Tibial artery (tissue), 4 donors: ENCODE measurements at regions not wholly inside any gene's neighbourhood (a gene's known extent, or its start where the extent isn't known, plus 50 kb on each side); places are given as distances from the start of the nearest gene placed in this dataset.

Experiments used
- DNase-seq, 2 donors: peaks; one replicate each; pipeline ENCODE4 v3.0.0-alpha.2; 2019
- H3K27ac ChIP-seq, 2 donors: fragments of 200-600 bp; sonication (generic) in 1 of 2; 1 replicate in 1 of 2; 2 replicates in 1 of 2; pipeline ENCODE4 v1.5.1; 2018 to 2019; ENCODE audit warnings: mild to moderate bottlenecking in 1 of 2
- H3K27me3 ChIP-seq, 2 donors: fragments of 200-600 bp; sonication (generic) in 1 of 2; one replicate each; pipeline versions ENCODE4 v1.5.1 to v1.6.0; 2016 to 2019
- H3K36me3 ChIP-seq, 3 donors: fragments of 200-600 bp; sonication (generic) in 2 of 3; one replicate each; pipeline ENCODE4 v1.5.1; 2016 to 2019; ENCODE audit warnings: mild to moderate bottlenecking in 2 of 3
- H3K4me1 ChIP-seq, 4 donors: fragments of 200-600 bp; sonication (generic) in 2 of 4; 1 replicate in 3 of 4; 2 replicates in 1 of 4; pipeline ENCODE4 v1.5.1; 2016 to 2019
- H3K4me3 ChIP-seq, 2 donors: fragments of 200-600 bp; sonication (generic) in 1 of 2; 1 replicate in 1 of 2; 2 replicates in 1 of 2; pipeline ENCODE4 v1.5.1; 2018 to 2019; ENCODE audit warnings: mild to moderate bottlenecking in 2 of 2
- H3K9me3 ChIP-seq, 3 donors: fragments of 200-600 bp; sonication (generic) in 1 of 3; one replicate each; pipeline ENCODE4 v1.5.1; 2016 to 2019
- intact Hi-C: fragments of 100-400 bp; cut with DNase I; formaldehyde crosslinking; loops from one replicate; pipeline ENCODE4 v1.15.0; 2023; ENCODE audit warnings: low total_unique reads
- TF ChIP-seq, protein P1 (sequence below), 2 experiments: fragments of 200-600 bp in 1 of 2; fragments of 450-650 bp in 1 of 2; IDR thresholded peaks; one replicate each; pipeline ENCODE4 v1.5.1; 2017 to 2019; ENCODE audit warnings: antibody characterized with exemption in 2 of 2, mild to moderate bottlenecking in 1 of 2, moderate library complexity in 1 of 2

DNA sequence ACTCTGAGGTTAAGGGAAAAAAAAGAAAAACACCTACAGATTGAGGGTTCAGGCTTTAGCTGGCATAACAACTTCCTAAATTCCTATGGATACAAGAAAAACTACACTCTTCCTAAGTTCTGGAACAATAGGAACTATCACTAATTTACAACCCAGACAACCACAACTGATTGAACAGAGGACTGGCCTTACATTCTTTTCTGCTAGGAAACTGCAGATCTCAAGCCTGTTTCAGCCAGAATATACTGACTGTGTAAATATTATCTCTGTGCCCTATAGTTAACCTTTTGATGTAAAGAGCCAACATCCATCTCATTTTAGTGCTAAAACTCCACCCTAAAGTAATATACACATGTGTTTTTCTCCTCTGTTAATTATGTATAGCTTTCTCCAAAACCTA lies 1186.5 kb upstream of the TMPRSS15 start:
- intact Hi-C loops: no loop called here
- TF ChIP-seq, protein P1, sequence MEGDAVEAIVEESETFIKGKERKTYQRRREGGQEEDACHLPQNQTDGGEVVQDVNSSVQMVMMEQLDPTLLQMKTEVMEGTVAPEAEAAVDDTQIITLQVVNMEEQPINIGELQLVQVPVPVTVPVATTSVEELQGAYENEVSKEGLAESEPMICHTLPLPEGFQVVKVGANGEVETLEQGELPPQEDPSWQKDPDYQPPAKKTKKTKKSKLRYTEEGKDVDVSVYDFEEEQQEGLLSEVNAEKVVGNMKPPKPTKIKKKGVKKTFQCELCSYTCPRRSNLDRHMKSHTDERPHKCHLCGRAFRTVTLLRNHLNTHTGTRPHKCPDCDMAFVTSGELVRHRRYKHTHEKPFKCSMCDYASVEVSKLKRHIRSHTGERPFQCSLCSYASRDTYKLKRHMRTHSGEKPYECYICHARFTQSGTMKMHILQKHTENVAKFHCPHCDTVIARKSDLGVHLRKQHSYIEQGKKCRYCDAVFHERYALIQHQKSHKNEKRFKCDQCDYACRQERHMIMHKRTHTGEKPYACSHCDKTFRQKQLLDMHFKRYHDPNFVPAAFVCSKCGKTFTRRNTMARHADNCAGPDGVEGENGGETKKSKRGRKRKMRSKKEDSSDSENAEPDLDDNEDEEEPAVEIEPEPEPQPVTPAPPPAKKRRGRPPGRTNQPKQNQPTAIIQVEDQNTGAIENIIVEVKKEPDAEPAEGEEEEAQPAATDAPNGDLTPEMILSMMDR (IDR thresholded peaks at IDR 0.05): no peak
- Histone ChIP-seq H3K36me3 (no peaks in the 10 kb centered on the region), H3K27me3 (no peaks in the 10 kb centered on the region), H3K27ac (no peak overlapping the region), H3K4me1 (no peaks in the 10 kb centered on the region), H3K4me3 (no peak overlapping the region), H3K9me3 (no peaks in the 10 kb centered on the region)
- DNase-seq: no peak

DNA sequence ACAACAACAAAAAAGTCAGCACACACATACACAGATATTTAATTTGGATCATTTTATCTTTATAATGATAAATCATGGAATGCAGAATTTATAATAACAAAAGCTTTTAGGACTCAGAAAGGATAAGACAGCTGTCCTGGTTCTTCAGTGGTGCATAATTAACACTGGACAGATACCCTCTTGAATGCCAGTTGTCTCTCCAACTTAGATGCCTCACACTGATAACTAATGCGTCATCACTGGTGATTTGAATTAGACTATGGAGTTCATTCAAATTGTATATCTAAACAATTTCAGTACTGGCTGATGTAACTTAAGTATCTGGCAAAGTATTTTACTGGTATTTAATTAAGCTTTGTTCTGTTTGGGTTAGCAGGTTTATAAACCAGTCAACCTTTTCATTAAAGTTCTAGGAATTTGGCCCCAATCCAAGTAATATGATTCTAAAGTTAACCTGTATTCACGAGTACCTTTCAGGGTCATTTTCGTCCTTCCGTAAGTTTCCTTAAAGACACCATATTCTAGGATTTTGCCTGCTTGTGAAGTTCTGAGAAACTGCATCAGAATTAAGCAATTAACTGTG lies 1199.5 kb upstream of the TMPRSS15 start:
- TF ChIP-seq, protein P1 (IDR thresholded peaks at IDR 0.05): no peak
- Histone ChIP-seq H3K36me3 (no peaks in the 10 kb centered on the region), H3K27ac (no peak overlapping the region), H3K4me1 (no peaks in the 10 kb centered on the region), H3K4me3 (no peak overlapping the region), H3K9me3 (no peaks in the 10 kb centered on the region), H3K27me3 (no peaks in the 10 kb centered on the region)
- no peak for DNase-seq
- intact Hi-C loops: no loop called here

DNA sequence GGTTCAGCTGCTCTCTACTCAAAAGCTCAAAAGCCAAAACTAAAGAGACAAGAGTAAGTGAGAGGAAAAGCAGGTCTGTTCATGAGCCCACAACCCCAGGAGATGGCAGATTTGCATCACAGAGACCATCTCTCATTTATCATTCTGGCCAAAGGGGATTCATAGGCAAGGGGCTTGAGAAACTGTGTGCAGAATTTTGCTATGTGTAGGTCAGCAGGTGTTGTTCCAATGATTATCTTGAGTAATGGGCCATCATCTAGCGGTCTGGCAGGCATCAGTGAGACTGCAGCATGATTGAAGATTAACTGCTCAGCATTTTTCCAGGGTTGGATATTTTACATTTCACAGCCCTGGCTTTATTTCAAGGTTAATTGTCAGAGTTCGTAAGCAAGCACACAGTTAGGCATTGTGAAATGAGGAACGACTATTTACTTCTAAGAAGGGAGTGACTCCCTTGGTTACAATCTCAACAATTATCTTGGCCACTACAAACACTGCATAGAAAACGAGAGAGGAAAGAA lies 1204.6 kb upstream of the TMPRSS15 start:
- Histone ChIP-seq H3K9me3 (no peaks in the 10 kb centered on the region), H3K36me3 (no peaks in the 10 kb centered on the region), H3K27ac (no peak overlapping the region), H3K4me1 (no peaks in the 10 kb centered on the region), H3K4me3 (no peak overlapping the region), H3K27me3 (no peaks in the 10 kb centered on the region)
- DNase-seq: no peak
- intact Hi-C loops: no loop called here
- TF ChIP-seq, protein P1 (IDR thresholded peaks at IDR 0.05): no peak

DNA sequence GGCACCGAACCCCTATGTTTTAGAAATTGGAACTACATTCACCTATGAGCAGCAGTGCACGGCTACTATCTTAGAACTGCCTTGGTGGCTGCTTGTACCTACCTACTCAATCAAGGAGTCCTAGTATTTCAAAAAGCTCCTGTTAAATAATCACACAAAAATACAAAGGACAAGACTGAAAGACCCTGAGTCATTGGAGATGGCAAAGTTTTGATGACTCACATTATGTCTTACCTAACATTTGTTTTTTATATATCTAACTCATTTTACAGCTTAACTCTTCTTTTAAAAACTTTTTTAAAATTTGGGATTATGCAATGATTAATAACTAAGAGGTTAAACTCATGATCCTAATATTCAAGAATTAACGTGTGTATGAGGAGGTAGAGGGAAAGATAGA lies 1206.0 kb upstream of the TMPRSS15 start:
- H3K27me3 ChIP-seq: no peaks in the 10 kb centered on the region
- H3K4me1 ChIP-seq: no peaks in the 10 kb centered on the region
- H3K9me3 ChIP-seq: no peaks in the 10 kb centered on the region
- TF ChIP-seq, protein P1 (IDR thresholded peaks at IDR 0.05): no peak
- H3K4me3 ChIP-seq: no peak overlapping the region
- intact Hi-C loops: no loop called here
- DNase-seq: no peak
- no peaks in the 10 kb centered on the region for H3K36me3 ChIP-seq
- no peak overlapping the region for H3K27ac ChIP-seq

DNA sequence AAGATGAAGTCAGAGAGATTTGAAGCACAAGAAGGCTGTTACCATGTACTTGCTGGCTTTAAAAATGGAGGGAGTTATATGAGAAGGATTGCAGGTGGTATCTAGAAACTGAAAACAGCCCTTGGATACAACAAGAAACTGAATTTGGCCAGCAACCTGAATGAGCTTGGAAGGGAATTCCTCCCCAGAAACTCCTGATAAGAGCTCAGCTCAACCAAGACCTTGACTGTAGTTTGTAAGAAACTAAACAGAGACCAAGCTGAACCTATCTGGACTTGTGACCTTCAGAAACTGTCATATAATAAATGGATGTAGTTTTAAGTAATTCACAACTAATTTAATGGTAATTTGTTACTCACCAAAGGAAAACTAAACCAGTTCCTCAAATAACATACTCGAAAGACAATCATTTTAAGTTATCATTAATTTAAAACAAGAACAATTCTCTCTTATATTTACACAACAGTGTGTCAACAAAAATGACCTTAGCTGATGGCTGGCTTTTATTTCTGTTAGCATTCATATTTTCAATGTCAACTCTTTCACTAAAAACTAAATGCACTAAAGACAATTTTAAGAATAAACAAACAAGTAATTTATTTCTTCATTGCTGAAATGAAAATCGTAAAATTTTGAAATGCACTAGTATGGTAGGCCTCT lies 1218.4 kb upstream of the TMPRSS15 start:
- no peak for DNase-seq
- no peak overlapping the region for H3K27ac ChIP-seq
- no peak overlapping the region for H3K4me3 ChIP-seq
- TF ChIP-seq, protein P1 (IDR thresholded peaks at IDR 0.05): no peak
- H3K9me3 ChIP-seq: no peaks in the 10 kb centered on the region
- H3K27me3 ChIP-seq: no peaks in the 10 kb centered on the region
- intact Hi-C loops: no loop called here
- no peaks in the 10 kb centered on the region for H3K4me1 ChIP-seq
- H3K36me3 ChIP-seq: no peaks in the 10 kb centered on the region
